Activated CD8-positive, alpha-beta memory T cell treated with anti-CD3 and anti-CD28 coated beads for 48 hours (primary cell): ENCODE measurements at regions not wholly inside any gene's neighbourhood (a gene's known extent, or its start where the extent isn't known, plus 50 kb on each side); places are given as distances from the start of the nearest gene placed in this dataset.

Experiments used
- DNase-seq, 3 experiments: peaks; one replicate each; pipeline ENCODE4 v3.0.0-alpha.2; 2020; ENCODE audit warnings: low read depth in 2 of 3, low spot score in 2 of 3

DNA sequence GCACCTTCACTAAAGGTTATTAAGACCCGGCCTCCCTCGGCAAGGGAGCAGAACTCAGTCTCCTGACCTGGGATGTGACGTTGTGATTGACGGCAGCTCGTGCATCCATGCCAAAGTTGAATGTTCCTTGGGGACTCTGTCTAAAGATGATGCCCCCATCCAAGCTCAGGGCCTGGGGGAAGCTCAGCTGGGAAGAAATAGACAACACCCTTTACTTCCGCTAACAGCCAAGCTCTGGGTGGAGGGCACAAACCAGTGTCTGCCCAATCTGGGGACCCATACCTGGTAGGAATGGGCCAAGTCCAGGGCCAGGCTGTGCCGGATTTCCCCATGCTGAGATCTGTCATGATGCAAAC lies 95.4 kb downstream of the RMI2 start:
- DNase-seq: no peak

DNA sequence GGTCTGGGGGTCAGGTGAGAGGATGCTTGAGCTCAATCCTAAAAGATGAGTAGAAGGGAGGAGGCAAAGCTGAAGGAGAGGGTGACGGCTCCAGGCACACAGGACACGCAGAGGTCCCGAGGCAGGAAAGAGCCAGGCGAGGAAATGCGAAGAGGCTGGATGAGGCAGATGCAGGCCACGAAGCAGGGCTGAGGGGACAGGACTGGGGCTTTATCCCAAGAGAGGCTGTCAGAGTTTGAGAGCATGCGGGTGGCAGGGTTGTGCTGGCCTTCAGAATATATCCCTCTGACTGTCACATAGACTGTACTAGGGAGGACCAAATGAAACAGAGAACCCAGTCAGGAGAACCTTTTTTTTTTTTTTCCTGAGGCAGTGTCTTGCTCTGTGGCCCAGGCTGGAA lies 100.2 kb downstream of the RMI2 start:
- no peak for DNase-seq

GRCh38 chr16:11446566-11447119 lies 101.4 kb downstream of the RMI2 start:
- DNase-seq: no peak

GRCh38 chr16:11447272-11447671 lies 102.0 kb downstream of the RMI2 start:
- DNase-seq: no peak

- DNase-seq: no peak
Measured at GRCh38 chr16:11447836-11448235, 102.6 kb downstream of the RMI2 start.

DNA sequence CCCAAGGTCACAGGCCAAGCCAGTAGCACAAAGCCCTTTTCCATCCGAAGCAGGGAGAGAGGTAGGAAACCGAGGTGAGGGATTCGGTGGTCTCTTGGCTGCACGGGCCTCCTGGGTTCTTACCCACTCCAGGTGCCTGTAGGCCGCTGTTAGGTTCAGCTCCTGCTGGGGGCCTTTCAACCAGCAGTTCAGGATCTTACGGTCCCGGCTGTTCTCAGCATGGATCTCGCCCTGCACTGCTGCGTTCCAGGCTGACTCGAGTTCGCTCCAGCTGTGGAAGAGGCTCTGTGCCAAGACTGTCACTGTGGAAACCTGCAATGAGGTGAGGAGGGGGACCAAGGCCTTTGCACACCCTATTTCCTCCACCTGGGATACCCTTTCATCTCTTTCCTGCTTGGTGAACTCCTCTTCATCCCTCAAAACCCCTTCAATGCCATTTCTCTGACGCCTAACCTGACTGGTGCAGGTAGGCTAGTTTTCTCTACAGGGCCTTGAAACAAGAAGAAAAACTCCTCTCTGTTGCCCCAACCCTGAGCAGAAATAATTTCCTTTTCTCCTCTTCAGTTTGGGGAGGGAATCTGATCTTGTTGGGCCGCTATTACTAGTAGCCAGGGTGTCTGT lies 103.6 kb downstream of the RMI2 start:
- no peak for DNase-seq

DNA sequence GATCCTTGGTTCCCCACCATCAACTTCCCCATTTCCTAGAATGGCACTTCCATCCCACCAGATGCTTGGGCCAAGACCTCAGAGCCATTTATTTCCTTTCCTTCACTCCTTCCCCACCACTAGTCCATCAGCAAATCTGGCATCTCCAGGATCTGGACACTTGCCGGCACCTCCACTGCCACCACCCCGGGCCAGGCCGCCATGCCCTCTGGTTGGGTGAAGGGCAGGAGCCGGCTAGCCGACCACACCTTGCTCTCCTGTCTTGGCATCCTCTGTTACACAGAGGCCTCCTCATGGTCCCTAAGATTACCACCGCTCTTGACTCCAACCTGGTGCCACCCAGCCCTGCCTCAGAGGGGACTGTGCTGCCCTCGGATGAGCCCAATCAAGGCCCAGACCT lies 104.5 kb downstream of the RMI2 start:
- no peak for DNase-seq

GRCh38 chr16:11450136-11450535 lies 104.9 kb downstream of the RMI2 start:
- DNase-seq: no peak

- DNase-seq: no peak
Measured at GRCh38 chr16:11452298-11452697, 107.0 kb downstream of the RMI2 start.

DNA sequence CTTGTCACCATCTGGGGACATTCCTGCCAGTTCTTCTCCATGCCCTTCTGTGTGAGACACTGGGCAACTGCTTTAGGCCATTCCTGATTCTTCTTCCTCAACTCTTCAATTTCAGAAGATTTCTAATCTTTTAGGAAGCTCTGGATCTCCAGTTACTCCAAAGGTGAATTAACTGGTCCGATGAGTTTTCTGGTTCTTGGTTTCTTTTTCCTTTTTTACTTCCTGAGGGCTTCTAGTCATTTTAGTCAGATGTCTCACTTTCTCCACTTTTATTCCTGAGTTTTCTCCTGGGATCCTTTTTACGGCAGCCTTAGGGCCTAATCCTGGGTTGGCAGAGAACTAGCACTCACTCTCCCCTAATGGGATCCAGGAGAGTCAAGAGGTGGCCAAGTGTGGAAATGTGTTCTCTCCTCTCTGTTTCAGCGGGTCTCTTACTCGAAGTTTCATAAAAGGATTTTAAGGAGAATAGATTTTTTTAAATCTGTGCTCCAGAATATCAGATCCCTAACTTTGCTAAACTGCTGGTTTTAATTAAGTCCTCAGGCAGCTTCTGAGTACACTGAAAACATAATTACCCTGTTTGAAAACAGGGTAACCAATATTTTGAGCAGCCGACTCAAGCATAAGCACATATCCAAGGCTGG lies 107.6 kb downstream of the RMI2 start:
- no peak for DNase-seq

DNA sequence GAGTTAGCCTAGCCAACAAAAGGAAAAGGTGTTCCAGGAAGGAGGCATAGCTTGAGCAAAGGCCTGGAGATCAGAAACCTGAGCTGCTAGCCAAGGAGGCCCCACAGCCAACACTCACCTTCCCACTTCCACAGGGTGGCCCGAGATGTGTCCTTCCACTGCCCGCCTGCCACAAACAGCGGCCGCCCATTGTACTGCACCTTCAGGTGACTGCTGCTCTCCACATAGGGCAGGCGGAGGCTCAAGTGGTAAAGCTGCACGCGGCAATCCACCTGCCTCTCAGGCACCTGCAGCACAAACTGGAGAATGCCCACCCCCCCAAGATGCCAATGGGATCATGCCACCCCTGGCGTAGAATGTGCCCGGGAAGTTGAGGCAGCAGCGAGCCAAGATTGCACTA lies 111.5 kb downstream of the RMI2 start:
- DNase-seq: no peak

GRCh38 chr16:11459722-11460121 lies 114.5 kb downstream of the RMI2 start:
- no peak for DNase-seq

DNA sequence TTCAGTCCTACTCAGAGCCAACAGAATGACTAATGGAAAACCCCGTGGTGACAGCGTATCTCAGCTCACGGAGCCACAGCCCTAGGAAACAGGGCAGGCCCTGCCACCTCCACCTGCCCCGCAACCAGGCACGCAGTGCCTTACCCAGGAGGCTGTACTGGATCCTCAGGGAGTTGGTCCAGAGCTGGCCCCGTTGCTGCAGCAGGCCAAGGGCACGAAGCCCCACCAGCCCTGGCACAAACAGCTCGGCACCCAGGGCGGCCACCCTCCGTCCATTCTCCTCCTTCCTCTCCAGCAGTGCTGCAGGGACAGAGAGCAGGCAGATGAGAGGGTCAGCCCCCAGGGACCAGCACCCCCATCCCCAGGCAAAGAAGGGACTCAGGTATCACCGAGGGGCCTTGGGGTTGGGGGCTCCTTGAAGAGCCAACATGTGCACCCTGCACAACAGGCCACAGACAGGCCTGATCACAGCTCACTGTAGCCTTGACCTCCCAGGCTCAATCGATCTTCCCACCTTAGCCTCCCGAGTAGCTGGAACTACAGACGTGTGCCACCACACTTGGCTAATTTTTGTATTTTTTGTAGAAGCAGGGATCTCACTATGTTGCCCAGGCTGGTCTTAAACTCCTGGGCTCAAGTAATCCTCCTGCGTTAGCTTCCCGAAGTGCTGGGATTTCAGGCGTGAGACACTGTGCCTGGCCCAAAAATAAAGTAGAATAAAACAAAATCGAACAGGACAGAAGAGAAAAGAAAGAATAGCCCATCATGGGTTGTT lies 115.7 kb downstream of the RMI2 start:
- DNase-seq: no peak

DNA sequence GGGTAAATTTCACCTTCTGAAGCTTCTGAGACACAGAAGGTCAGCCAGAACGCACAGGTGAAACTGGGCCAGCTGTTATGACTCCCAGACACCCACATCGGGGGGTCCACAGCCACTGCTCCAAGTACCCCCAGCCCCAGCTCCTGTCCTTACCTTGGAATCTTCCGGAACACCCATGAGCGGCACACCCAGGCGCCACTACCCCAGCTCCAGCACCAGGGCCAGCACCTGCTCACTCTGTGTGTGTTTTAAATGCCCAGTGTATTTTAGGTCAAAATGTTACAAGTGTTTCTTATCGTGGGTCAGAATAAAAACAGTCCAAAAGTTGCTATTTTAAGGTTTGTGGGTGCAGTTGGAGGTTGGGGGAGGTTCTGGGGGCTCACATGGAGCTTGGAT lies 116.3 kb downstream of the RMI2 start:
- no peak for DNase-seq

DNA sequence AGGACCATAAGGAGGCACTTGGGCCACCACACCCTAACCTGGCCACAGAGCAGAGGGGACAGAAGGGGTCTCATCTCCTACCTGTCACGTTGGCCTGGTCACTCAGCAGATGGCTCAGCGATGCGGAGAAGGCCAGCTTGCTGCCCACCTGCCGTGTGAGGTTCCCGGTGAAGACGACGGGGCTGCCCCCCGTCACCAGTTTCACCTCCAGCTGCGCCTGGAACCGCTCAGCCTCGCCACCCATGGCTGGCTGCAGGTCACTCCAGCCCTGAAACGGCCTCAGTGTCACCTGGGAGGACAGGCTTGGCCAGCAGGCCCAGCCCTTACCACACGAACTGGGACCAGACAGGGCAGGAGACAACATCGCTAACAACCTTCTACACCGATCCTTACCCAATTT lies 116.8 kb downstream of the RMI2 start:
- no peak for DNase-seq

DNA sequence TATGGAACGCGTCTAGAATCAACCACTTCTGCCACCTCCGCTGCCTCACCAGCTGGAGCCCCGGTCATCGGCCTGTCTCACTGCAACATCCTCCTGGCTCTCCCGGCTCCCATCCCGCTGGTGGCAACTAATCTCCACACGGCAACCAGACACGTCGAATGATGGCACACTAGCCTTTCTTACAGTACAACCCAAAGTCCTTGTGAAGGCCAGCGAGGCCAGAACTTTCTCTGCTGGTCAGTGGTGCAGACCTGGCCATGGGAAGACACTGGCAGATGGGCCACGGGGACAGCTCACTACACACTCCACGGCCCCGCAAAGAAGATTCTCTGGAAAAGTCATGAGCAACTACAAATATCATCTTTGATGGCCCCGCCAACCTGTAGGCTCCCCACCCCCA lies 117.6 kb downstream of the RMI2 start:
- DNase-seq: no peak

GRCh38 chr16:11464241-11464640 lies 119.0 kb downstream of the RMI2 start:
- no peak for DNase-seq

- no peak for DNase-seq
Measured at GRCh38 chr16:11465675-11466074, 120.4 kb downstream of the RMI2 start.

DNA sequence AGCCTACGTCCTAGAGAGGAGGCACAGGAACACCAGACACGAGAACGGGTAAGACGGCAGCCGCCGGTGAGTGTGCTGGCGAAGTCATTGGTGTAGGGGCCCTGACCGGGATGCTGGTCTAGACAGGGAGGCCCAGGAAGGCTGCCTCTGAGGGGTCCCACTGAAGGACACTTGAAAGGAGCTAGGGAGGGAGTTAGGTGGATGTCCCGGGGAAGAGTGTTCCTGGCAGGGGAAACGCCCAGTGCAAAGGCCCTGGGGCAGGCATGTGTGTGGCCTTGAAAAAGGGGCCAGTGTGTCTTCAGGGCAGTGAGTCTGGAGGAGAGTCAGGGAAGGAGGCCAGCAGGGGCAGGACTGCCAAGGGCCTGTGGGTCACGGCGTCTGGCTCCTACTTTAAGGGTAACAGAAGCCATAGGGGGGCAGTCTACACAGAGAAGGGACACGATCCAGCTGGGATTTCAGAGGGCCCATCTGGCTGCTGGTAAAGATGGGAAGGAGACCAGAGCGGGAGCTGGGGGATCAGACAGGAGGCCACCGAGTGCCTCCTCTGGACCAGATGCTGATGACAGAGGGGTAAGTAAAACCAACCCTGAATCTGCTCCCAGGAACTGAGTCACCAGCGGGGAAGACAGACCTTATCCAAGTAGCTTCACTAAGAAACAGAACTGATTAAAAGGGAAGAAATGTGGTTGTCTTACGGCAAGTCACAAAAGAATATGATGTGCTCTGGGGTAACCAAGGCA lies 115.9 kb downstream of the LITAF start:
- DNase-seq: no peak

- no peak for DNase-seq
Measured at GRCh38 chr16:11471548-11471947, 115.2 kb downstream of the LITAF start.

DNA sequence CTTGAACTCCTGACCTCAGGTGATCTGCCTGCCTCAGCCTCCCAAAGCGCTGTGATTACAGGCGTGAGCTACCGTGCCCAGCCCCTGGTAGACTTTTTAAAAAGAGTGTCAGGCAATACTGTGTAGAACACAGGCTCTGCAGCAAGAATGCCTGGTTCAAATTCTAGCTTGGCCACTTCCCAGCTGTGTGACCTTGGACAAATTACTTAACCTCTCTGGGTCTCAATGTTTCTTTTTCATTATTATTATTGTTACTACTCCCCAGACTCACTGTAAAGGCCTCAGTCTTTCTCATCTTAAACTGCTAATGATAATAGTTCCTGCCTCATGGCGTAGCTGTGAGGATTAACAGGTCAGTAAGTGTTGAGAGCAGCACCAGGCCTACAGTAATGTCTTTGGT lies 114.3 kb downstream of the LITAF start:
- no peak for DNase-seq

DNA sequence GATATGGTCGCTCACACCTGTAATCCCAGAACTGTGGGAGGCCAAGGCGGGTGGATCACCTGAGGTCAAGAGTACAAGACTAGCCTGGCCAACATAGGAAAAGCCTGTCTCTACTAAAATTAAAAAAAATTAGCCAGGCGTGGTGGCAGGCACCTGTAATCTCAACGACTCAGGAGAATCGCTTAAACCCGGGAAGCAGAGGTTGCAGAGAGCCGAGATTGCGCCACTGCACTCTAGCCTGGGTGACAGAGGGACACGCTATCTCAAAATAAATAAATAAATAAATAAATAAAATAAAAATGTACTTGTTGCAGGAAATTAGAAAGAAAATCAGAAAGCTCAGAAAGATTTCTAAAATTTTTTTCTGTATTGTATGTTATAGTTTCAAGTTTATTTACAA lies 113.9 kb downstream of the LITAF start:
- no peak for DNase-seq
